HG02885 (cell line): ENCODE measurements at regions not wholly inside any gene's neighbourhood (a gene's known extent, or its start where the extent isn't known, plus 50 kb on each side); places are given as distances from the start of the nearest gene placed in this dataset.
"Not testable (repeated sequence)": the region's sequence is repeated elsewhere in the genome, so short reads cannot be mapped to it uniquely, and the experiment has no call there.

Experiments used
- ATAC-seq: cut with Tn5 transposase; IDR thresholded peaks from one replicate; pipeline ENCODE4 v1.9.1; 2021; ENCODE audit warnings: mild to moderate bottlenecking; ENCODE audit not compliant: unreplicated experiment, poor library complexity

- ATAC-seq, result no peak
Measured at GRCh38 chr6:112568066-112568465, 220.9 kb downstream of the RFPL4B start.

GRCh38 chr6:112571488-112572270 is 224.5 kb downstream of the RFPL4B start:
- ATAC-seq, result no peak

GRCh38 chr6:112574190-112574589 is 227.1 kb downstream of the RFPL4B start:
- no peak for ATAC-seq

GRCh38 chr6:112575309-112575834 is 228.2 kb downstream of the RFPL4B start:
- ATAC-seq, result no peak

GRCh38 chr6:112576423-112576822 is 229.3 kb downstream of the RFPL4B start:
- no peak for ATAC-seq

- no peak for ATAC-seq
Measured at GRCh38 chr6:112579601-112580000, 232.5 kb downstream of the RFPL4B start.

GRCh38 chr6:112581015-112581414 is 233.9 kb downstream of the RFPL4B start:
- no peak for ATAC-seq

GRCh38 chr6:112590326-112590725 is 243.2 kb downstream of the RFPL4B start:
- ATAC-seq, result no peak

- ATAC-seq, result no peak
Measured at GRCh38 chr6:112591329-112591728, 244.2 kb downstream of the RFPL4B start.

GRCh38 chr6:112592159-112592558 is 245.0 kb downstream of the RFPL4B start:
- ATAC-seq, result no peak

- no peak for ATAC-seq
Measured at GRCh38 chr6:112594886-112595594, 247.9 kb downstream of the RFPL4B start.

- no peak for ATAC-seq
Measured at GRCh38 chr6:112595841-112596240, 248.7 kb downstream of the RFPL4B start.

- ATAC-seq, result no peak
Measured at GRCh38 chr6:112597176-112597575, 250.0 kb downstream of the RFPL4B start.

- ATAC-seq, result no peak
Measured at GRCh38 chr6:112600168-112600567, 253.0 kb downstream of the RFPL4B start.

GRCh38 chr6:112603726-112604125 is 256.6 kb downstream of the RFPL4B start:
- no peak for ATAC-seq

- ATAC-seq, result no peak
Measured at GRCh38 chr6:112606656-112607435, 259.7 kb downstream of the RFPL4B start.

- ATAC-seq, result not testable (repeated sequence)
Measured at GRCh38 chr6:112608925-112609324, 261.8 kb downstream of the RFPL4B start.

GRCh38 chr6:112613410-112613809 is 266.3 kb downstream of the RFPL4B start:
- no peak for ATAC-seq

GRCh38 chr6:112618849-112619248 is 271.7 kb downstream of the RFPL4B start:
- ATAC-seq, result peak; percentile 64

GRCh38 chr6:112620812-112621569 is 273.9 kb downstream of the RFPL4B start:
- no peak for ATAC-seq
